NCI-H526 treated with DMSO at 0.1 percent for 48 hours (cell line): ENCODE measurements at regions not wholly inside any gene's neighbourhood (a gene's known extent, or its start where the extent isn't known, plus 50 kb on each side); places are given as distances from the start of the nearest gene placed in this dataset.
"Not testable (repeated sequence)": the region's sequence is repeated elsewhere in the genome, so short reads cannot be mapped to it uniquely, and the experiment has no call there.

Source experiments
- DNase-seq: peaks from one replicate; lab custom pipeline; 2025; lab: John Stamatoyannopoulos, UW

DNA sequence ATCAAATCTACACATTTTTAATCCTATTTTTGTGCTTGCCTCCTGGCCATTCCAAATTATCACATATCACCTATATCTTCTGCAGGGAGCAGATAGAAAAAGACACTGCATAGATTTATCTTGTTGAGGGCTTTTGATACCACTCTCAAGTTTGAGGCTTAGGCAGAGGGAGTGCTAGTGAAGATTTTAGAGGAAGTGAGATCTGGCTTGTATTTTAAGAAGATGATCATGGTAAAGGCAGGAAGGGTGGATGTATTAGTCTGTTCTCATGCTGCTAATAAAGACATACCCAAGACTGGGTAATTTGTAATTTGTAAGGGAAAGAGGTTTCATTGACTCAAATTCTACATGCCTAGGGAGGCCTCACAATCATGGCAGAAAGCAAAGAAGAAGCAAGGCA lies 220.9 kb upstream of the TUT7 start:
- DNase-seq = no peak

DNA sequence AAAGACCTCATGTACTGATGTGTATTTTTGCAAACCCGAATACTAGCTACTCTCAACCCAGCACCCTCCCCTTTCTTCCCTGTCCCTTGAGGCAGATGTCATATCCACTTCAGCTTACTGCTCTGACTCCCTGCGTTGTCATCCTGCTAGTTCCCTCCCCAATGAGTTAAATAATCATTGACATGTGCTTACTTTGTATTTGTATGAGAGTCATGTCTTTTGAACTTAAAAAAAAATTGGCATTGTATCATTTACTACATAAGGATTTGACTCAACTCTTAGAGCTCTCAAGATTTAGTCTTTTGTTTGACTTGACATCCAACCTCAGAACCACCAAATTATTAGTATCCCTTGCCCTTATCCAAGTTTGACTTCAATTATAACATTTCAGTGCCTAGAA lies 219.7 kb upstream of the TUT7 start:
- no peak for DNase-seq

DNA sequence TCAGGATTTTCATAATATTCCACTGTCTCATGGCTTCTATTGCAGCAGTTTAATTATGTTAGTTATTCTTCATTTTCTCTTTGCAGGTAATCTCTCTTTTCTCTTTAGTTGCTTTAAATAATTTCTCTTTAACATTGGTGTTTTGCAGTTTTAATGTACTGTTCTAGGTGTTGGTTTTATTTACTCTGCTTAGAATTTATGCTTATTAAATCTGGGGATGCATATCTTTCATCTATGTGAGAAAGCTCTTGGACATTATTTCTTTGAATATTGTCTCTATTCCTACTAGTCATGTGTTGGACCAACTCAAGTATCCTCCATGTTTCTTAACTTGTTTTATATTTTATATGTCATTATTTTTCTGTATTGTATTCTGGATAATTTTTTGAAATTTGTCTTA lies 218.7 kb upstream of the TUT7 start:
- no peak for DNase-seq

DNA sequence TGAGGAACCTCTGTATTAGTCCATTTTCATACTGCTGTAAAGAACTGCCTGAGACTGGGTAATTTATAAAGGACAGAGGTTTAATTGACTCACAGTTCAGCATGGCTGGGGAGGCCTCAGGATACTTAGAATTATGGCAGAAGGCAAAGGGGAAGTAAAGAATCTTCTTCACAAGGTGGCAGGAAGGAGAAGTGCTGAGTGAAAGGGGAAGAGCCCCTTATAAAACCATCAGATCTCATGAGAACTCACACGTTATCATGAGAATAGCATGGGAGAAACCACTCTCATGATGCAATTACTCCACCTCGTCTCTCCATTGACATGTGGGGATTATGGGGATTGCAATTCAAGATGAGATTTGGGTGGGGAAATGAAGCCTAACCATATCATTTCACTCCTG lies 211.4 kb upstream of the TUT7 start:
- DNase-seq = not testable (repeated sequence)

DNA sequence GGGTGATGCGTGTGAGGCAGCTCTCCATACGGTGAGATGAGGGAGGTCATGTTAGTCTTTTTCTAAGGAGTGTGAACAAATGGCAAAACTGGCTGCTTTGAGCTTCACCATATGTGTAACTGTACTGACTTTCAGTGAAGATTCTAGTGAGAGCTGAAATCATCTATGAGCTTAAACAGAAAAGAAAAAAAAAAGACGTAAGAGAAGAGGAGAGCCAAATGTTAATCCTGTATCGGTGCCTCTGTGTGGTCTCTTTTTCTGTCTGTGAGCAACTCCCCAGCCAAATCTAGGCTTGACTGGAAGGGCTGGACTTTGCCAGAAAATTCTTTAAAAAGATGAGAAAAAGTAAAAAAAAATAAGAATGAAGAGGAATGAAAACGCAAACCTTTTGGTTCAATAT lies 209.7 kb upstream of the TUT7 start:
- DNase-seq = no peak

DNA sequence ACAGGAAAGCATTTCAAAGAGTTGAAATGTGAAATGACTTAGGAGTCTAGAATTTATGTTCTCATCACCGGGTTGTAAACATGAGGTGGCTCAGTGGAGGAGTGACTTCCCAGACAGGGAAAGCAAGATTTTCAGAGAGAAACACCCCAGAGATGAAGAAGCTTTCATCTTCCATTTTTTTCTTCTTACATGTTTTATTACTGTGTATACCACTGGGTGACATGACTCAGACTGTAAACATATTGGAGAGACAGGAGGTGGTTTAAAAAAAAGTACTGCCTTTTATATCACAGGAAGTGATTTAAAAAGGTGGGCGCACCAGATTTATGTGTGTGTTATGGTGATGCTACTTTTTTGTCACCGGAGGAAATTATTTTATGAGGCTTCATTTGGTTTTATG lies 209.1 kb upstream of the TUT7 start:
- DNase-seq = no peak

DNA sequence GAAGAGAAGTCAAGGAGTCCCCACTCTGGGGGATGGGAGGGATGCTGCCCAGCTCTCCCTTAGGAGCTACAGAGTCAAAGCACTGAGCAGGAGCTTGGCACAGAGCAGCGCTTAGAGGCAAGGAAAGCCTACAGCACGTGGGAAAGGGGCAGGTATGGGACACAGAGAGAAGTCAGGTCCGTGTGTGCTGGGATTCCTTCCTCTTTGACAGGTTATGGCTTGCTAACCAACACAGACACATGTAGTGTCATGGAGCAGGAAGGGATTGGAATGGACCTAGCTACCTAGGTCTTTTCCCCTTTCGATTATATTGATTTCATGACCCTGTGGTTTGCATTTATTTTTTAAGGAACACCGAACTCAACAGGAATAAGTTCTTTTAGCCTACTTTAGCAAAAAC lies 208.5 kb upstream of the TUT7 start:
- no peak for DNase-seq

DNA sequence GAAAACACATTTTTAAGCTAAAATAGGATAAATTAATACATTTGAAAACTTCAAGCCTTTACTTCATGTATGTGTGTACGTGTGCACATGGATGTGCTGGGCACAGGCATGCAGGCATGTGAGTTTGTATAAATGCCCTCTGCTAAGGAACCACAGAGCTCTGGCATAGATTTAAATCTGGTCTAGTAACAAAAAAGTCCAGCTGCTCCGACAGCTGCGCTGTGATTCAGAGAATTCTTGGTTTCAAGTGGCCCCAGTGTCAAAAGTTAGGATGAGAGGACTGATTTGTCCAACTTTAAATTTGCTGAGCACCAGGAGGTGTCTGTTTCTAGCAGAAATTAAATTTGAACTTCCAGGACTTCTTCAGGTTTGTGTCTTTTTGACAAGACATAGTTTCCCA lies 203.7 kb upstream of the TUT7 start:
- no peak for DNase-seq

DNA sequence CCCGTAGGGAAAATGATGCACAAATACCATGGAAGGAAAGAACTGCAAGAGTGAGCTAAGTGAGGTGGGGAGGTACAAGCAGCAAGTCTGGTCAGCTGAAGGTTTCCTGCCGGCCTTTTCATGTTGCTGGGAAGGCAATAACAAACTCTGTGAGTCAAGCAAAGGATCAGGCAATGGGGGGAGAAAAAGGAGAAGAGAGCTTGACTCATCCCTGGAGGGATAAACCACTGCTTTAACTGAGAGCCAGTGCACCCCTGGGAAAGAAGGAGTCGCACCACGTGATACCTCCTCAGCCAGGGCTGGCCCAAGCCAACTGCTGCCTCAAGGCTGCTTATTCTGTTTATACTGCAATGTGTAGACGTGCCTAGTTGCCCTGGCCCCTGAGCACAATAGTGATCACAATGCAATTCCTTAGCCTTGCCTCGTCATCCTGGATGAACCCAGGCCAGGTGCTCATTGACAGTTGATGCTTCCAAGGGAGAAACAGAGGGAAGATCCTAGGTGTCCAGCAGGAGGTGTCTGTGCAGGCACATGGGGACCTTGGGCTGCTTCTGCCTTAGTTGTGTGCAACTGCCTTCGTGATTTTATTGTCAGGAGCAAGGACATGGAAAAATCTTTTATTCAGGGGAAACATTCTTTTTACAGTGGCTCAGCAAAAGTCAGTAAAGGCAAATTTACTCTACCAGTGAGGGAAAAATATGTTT lies 203.0 kb upstream of the TUT7 start:
- no peak for DNase-seq

DNA sequence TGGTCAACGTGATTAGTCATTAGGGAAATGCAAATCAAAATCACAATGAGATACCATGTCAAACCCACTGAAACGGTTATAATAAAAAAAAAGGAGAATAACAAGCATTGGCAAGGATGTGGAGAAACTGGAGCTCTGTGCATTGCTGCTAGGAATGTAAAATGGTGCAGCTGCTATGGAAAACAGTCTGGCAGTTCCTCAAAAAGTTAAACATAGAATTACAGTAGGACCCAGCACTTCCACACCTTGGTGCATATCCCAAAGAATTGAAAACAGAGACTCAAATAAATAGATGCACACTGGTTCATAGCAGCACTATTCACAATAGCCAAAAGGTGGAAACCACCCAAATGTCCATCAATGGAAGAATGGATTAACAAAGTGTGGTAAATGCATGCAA lies 201.5 kb upstream of the TUT7 start:
- DNase-seq = no peak

DNA sequence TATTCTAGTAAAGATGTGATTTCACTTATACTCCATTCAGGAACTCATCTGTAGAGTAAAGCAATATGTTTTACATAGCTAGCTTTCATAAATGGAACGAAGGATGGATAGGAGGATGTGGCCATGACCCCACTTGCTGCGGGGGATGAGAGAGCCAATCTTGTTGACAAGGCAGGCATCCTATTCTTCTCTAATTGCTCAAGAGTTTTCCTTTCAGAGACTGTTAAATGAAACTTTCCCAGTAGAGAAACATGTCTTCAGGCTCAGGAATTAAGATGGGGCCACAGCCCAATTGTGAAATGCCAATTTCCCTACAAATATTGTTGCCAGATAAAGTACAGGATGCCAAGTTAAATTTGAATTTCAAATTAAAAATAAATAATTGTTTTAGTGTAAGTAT lies 196.2 kb upstream of the TUT7 start:
- DNase-seq = no peak

DNA sequence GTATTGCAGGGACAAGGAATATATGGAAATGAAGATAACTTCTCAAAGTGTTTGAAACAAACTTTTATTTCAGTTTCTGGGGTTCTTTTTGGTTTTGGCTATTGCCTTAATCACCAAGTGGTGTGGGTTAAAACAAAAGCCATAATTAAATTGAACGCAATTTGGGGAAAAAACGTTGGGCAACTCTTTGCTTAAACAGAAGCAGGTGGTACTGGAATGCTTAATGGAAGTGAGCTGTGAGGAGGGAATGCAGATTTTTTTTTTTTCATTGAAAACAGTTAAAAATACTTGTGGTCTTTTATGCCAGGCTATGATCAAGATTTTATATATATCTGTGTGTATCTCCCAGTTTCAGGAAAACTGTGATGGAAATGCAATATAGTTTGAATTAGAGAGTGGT lies 195.7 kb upstream of the TUT7 start:
- DNase-seq = no peak

DNA sequence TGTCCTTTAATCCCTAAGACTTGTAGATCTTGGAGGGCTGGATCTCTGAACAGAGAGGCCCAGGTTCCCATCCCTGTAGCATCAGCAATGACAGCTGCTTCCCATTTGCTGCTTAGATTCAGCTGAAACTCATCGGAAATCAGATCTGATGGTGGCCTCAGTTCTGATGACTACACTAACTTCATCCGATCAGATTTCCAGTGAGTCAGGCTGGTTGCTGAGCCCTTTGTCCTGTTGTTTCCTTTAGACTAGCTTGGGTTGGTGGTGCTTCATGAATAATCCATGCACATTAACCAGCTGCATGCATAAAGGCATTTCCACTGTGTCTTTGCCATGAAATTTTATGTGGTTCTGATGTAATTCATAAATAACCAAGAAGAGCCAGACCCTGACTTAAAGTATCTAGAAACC lies 195.2 kb upstream of the TUT7 start:
- DNase-seq = no peak

DNA sequence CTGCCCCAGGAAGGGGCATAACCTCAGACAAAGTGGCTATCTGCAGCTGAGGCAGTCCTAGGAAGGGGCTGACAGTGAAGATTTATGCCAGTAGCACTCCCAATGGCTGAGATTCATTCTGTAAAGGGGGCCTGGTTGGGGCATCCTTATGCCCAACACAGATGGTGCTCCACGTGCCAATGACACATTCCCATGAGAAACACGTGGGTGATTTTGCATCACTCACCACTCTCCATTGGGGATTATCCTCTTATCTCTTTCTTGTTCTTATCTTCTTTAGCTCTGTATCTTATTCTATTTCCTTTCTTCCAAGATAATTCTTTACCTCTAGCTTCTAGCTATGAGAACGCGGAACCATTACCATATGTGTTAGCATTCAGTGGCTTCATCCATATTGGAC lies 194.0 kb upstream of the TUT7 start:
- no peak for DNase-seq

DNA sequence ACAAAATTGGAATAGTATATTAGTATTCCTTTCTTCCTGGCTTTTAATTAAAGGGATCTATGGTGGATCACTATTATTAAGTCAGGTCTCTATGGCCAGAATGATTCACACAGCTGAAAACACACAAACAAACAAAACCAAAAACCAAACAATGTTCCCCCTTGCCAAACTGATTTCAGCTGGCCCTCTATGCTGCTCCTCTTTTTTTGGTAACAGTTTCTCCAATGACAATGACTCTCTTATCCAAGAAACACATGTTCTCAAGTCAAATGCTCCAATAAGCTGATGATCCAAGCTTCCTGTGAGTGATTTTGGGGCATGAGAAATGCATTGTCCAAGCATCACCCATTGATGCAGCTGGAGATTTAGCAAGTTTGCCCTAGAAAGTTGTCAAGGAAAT lies 193.4 kb upstream of the TUT7 start:
- DNase-seq = no peak

DNA sequence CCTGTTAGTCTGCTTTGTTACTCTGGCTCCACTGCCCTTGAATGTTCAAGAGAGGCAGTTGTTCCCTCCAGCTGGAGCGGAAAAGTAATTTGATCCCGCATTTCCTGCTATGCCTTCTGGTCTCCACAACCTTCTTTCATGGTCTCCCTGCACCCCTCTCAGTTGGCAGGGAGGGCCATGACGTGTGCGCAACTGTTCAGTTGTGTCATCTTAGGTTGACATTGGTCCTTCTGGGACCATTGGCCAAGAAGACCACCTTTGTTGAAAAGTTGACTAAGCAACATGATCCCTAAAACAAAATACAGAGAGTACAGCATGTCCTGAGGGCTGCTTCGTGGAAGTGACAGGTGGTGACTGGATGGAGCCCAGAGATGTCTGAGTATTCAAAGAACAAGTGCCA lies 192.5 kb upstream of the TUT7 start:
- DNase-seq = no peak

DNA sequence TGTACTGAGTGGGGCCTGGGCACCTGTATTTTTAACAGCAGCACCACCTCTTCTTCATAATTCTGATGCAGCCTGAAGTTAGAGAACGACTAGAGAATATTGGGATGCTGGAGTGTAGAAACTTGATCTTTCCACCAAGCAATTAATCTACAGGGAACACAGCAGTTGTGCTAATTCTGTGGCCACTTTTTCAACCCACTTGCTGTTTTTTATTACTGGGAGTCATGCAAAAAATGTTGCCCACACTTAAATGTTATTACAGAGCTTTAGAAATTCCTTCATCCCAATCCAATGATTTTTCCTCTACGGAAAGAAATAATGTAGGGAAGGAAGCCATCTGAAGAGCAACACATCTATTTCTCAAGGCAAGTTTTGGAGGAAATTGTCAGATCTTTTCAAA lies 190.9 kb upstream of the TUT7 start:
- no peak for DNase-seq

DNA sequence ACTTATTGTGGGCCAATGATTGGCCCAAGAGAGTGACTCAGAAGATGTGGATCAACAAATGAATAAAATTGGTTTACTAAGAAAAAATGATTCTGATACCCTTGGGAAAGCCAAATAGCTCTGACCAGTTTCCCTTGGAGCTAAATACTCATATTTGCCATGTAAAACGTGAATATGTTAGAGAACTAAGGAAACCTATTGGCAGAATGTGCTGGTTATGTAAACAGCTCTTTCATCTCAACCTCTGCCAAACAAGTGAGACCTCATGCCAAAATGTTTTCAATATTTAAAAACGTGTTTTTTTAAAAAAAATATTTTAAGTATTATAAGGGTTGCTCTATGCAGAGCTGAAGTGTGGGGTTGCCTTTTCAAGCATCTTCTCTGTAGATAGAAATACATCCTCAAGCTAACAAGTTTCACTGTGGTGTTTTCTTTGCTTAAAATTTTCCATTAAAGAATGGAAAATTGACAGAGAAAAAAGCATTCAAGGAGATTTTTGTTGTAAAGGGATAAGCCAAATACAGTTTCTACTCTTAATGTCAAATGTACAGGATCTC lies 186.9 kb upstream of the TUT7 start:
- DNase-seq = no peak

DNA sequence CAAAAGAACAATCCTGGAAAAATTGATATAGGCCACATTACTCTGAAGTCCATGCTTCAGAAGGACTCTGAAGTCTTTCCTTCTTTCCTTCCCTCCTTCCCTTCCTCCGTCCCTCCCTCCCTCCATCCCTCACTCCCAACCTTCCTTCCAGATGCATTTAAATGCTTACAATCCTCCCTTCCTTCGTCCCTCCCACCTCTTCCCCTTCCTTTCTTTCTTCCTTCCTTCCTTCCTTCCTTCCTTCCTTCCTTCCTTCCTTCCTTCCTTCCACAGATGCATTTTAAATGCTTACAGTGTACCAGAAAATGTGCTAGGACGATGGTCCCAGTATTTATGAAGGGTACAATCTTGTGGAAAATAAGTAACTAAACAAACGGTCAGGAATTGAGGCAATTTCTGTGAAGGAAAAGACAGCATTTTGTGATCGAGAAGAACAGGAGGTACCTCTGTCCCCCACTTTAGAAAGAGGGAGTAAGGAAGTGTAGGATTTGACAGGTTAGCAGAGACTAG lies 181.3 kb upstream of the TUT7 start:
- DNase-seq = no peak

DNA sequence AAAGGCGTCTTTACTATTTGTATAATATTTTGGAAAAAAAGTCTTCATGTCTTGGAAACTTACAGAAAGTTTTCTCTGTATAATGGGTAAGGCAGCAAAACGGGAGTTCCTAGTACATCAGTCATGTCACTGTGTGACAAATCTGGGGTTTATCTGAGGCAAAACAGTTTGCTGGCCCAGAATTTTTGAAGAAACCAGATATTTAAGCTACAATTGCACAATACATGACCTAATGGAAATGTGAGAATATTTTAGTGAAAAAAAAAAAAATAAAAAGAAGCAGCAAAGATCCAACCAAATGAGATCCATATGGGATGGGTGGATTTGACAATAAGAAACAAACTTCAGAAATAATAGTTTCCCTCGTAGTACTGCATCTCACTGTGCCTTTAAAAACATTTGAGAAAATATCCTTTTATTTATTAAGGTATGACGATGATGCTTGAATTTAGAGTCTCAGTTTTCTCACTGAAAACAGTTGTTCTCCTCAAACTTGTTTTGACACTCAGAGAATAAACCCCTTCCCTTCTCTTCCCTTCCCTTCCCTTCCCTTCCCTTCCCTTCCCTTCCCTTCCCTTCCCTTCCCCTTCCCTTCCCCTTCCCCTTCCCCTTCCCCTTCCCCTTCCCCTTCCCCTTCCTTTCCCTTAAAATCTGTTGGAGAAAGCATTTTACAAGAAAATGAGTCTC lies 180.5 kb upstream of the TUT7 start:
- no peak for DNase-seq

DNA sequence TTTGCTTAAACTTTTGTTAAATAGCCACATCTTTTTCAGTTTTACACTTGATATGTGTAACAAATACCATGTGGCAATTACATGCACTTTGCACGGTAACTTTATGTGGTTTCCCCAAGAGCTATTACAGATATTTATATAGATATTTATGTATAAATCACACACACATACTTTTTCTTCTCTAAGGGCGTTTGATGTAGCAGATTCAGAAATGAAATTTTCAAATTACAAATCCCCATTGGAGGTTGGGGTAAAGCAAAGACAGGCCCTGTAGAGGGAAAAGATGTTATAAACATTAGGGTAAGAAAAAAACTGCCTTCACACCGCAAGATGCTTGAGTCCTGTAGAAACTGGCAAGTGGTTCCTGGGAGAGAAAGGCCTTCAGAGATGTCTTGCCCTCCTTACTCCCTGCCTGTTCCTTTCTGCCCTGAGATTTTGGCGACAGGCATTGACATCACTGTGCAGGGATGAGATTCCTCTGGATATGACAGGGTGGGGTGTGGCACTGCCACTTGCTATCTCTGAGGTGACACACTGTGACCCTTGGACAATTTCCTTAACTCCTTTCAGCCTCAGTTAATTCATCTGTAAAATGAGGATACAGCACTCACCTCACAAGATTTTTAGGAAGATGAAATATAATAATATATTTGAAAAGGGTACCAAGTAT lies 177.9 kb upstream of the TUT7 start:
- DNase-seq = no peak

DNA sequence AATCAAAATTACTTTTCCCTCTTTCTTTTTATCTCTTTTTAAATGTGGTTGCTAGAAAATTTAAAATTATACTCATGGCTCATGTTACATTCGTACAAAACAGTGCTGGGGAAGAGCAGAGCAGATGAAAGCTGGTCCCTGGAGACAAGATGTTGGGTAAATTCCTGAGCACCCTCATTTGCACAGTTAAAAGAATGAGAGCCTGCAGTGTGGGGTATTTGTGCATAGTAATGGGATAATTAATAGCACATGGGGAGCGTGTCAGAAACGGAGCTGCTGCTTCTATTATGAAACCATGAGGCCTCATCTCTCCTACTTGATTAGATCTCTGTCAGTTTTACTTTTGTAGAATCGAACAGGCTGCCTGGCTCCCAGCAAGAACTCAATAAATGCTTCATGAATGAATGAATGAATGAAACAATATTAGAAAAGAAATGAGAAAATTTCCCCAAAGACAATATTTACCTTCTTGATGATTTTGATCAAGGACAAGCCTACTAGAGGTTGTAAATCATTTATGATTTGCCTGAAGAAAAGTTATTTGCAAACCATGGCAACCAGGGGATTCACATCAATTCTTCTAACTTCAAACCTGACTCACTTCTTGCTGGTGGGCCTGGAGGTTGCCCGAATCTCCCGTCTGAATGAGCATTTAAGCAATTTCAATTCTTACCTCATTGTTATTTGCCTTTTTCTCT lies 177.2 kb upstream of the TUT7 start:
- DNase-seq = no peak
